ENCODE measurements at regions not wholly inside any gene's neighbourhood (a gene's known extent, or its start where the extent isn't known, plus 50 kb on each side); places are given as distances from the start of the nearest gene placed in this dataset.

- Histone ChIP-seq H3K4ac (ENCODE audit: low read depth, low read length) (no peak overlapping the region), H3K36me3 (ENCODE audit: control insufficient read depth, insufficient read depth, low read length) (no peaks in the 10 kb centered on the region), H2BK20ac (ENCODE audit: low read depth, low read length) (no peak overlapping the region), H2BK120ac (ENCODE audit: low read depth, low read length) (no peak overlapping the region), H4K91ac (ENCODE audit: insufficient read depth, low read depth, low read length) (no peak overlapping the region), H3K27ac (ENCODE audit: insufficient read depth, low read length) (no peak overlapping the region), H3K4me3 (ENCODE audit: insufficient read depth, low read depth, low read length) (no peak overlapping the region), H2BK15ac (ENCODE audit: low read depth, low read length) (no peak overlapping the region), H3K4me1 (ENCODE audit: control insufficient read depth, insufficient read depth, low read length) (no peaks in the 10 kb centered on the region), H2AK9ac (replicated peaks; ENCODE audit: low read depth, low read length, poor library complexity) (no peak overlapping the region), H4K20me1 (ENCODE audit: insufficient read depth, low read length) (no peaks in the 10 kb centered on the region), H3K9me1 (ENCODE audit: insufficient read depth, low read length) (no peaks in the 10 kb centered on the region), H2BK5ac (ENCODE audit: low read depth, low read length, poor library complexity, severe bottlenecking) (no peak overlapping the region), H3K4me2 (ENCODE audit: low read depth, low read length) (no peak overlapping the region), H3K23ac (ENCODE audit: low read depth, low read length) (no peak overlapping the region), H3K56ac (ENCODE audit: extremely low read depth, insufficient read depth, low read length) (no peak overlapping the region), H2AK5ac (ENCODE audit: low read depth, low read length) (no peak overlapping the region), H3K14ac (replicated peaks; ENCODE audit: low read depth, low read length) (no peak overlapping the region), H3K18ac (ENCODE audit: low read depth, low read length) (no peak overlapping the region), H4K8ac (ENCODE audit: low read depth in 2 of 2, low read length in 2 of 2) (no peak overlapping the region), H2AFZ (replicated peaks; ENCODE audit: low read length, poor library complexity) (no peak overlapping the region), H3K79me1 (ENCODE audit: low read depth in 1 of 2, low read length in 2 of 2) (no peaks in the 10 kb centered on the region), H3K9ac (ENCODE audit: low read depth, low read length) (no peak overlapping the region), H3K27me3 (ENCODE audit: control insufficient read depth, insufficient read depth, low read length) (peaks cover 5% of the 10 kb centered on the region), H4K5ac (ENCODE audit: low read depth, low read length) (no peak overlapping the region), H3K9me3 (ENCODE audit: control insufficient read depth, insufficient read depth, low read length) (no peaks in the 10 kb centered on the region)
- BruUV-seq (replicated peaks): no TSS peak
- no peak for DNase-seq
- no CpG with 5 or more reads among the region's 3 CpGs for WGBS, 2 experiments (ENCODE audit: extremely low coverage in 2 of 2, insufficient read length in 1 of 2)
- intact Hi-C loops (cut with micrococcal nuclease) (loop anchor here (10.0 kb wide), 1 partner anchor 850 kb away; no protein-coding TSS in a partner anchor), in situ Hi-C loops (cut with MboI; ENCODE audit: low sequenced_read_pairs) (loop anchor here (25.0 kb wide), 1 partner anchor 532 kb away; no protein-coding TSS in a partner anchor), dilution Hi-C loops (cut with HindIII; ENCODE audit: low sequenced_read_pairs, unreplicated experiment) (no loop called here)
- no peak for ATAC-seq (ENCODE audit: low read depth)
- ChIA-PET POLR2A (ENCODE audit: unreplicated experiment) (no interaction called here), CTCF (no interaction called here)
- no peak for TF ChIP-seq CTCF (conservative IDR thresholded peaks at IDR 0.05; ENCODE audit: low read depth, low read length)
- no peak for TF ChIP-seq NFE2L2 (IDR thresholded peaks at IDR 0.05; ENCODE audit: low read depth, low read length)
- no peak for TF ChIP-seq RAD21 (IDR thresholded peaks at IDR 0.05; ENCODE audit: low read length)
- no peak for TF ChIP-seq CEBPB (IDR thresholded peaks at IDR 0.05; ENCODE audit: low read depth, low read length)
- TF ChIP-seq ELK1 (IDR thresholded peaks at IDR 0.05; ENCODE audit: borderline replicate concordance, low read depth, low read length): no peak
- TF ChIP-seq RFX5 (IDR thresholded peaks at IDR 0.05; ENCODE audit: low read depth, low read length): no peak
- TF ChIP-seq RCOR1 (IDR thresholded peaks at IDR 0.05; ENCODE audit: insufficient replicate concordance, low read length): no peak
- TF ChIP-seq SMC3 (IDR thresholded peaks at IDR 0.05; ENCODE audit: low read depth, low read length): no peak
- TF ChIP-seq BHLHE40 (IDR thresholded peaks at IDR 0.05; ENCODE audit: low read depth, low read length): no peak
- TF ChIP-seq FOS (IDR thresholded peaks at IDR 0.05; ENCODE audit: low read depth, low read length): no peak
- TF ChIP-seq MAZ (IDR thresholded peaks at IDR 0.05; ENCODE audit: borderline replicate concordance, low read depth, low read length): no peak
- no peak for TF ChIP-seq MAFK (IDR thresholded peaks at IDR 0.05; ENCODE audit: low read depth, low read length)
- no peak for TF ChIP-seq POLR2A (IDR thresholded peaks at IDR 0.05; ENCODE audit: low read depth, low read length)
- TF ChIP-seq USF2 (IDR thresholded peaks at IDR 0.05; ENCODE audit: low read depth, low read length): no peak
- no peak for TF ChIP-seq CHD1 (IDR thresholded peaks at IDR 0.05; ENCODE audit: low read depth, low read length)
These were observed 244.0 kb downstream of the PAX3 start for GRCh38 chr2:222054813-222055212.
